NCI-H1105 (cell line): ENCODE measurements at regions not wholly inside any gene's neighbourhood (a gene's known extent, or its start where the extent isn't known, plus 50 kb on each side); places are given as distances from the start of the nearest gene placed in this dataset.

Source experiments
- DNase-seq: peaks from one replicate; lab custom pipeline; 2025; lab: John Stamatoyannopoulos, UW

GRCh38 chr6:104614394-104614793 lies 245.3 kb downstream of the HACE1 start:
- DNase-seq: no peak

GRCh38 chr6:104613416-104614001 lies 246.2 kb downstream of the HACE1 start:
- DNase-seq: no peak

- DNase-seq: no peak
These were observed 247.2 kb downstream of the HACE1 start for GRCh38 chr6:104612541-104612940.

- DNase-seq: no peak
These were observed 251.6 kb downstream of the HACE1 start for GRCh38 chr6:104608101-104608500.

- DNase-seq: no peak
These were observed 252.2 kb downstream of the HACE1 start for GRCh38 chr6:104607501-104607900.

GRCh38 chr6:104606361-104606760 lies 253.4 kb downstream of the HACE1 start:
- DNase-seq: no peak

- no peak for DNase-seq
These were observed 255.0 kb downstream of the HACE1 start for GRCh38 chr6:104604685-104605084.

GRCh38 chr6:104603108-104603745 lies 256.5 kb downstream of the HACE1 start:
- no peak for DNase-seq

GRCh38 chr6:104601721-104602120 lies 258.0 kb downstream of the HACE1 start:
- DNase-seq: no peak

- DNase-seq: no peak
These were observed 258.5 kb downstream of the HACE1 start for GRCh38 chr6:104601131-104601651.

GRCh38 chr6:104600639-104600931 lies 259.1 kb downstream of the HACE1 start:
- no peak for DNase-seq

- no peak for DNase-seq
These were observed 259.7 kb downstream of the HACE1 start for GRCh38 chr6:104599821-104600638.

- no peak for DNase-seq
These were observed 262.1 kb downstream of the HACE1 start for GRCh38 chr6:104597541-104598050.

GRCh38 chr6:104596091-104596490 lies 263.6 kb downstream of the HACE1 start:
- DNase-seq: no peak

GRCh38 chr6:104595311-104595820 lies 264.4 kb downstream of the HACE1 start:
- DNase-seq: no peak

- DNase-seq: no peak
These were observed 268.0 kb downstream of the HACE1 start for GRCh38 chr6:104591573-104592334.

- DNase-seq: no peak
These were observed 269.8 kb downstream of the HACE1 start for GRCh38 chr6:104589940-104590339.

- DNase-seq: no peak
These were observed 274.1 kb downstream of the HACE1 start for GRCh38 chr6:104585646-104586045.

GRCh38 chr6:104580452-104580851 lies 279.3 kb downstream of the HACE1 start:
- DNase-seq: no peak

GRCh38 chr6:104579310-104579863 lies 280.3 kb downstream of the HACE1 start:
- DNase-seq: no peak

- DNase-seq: no peak
These were observed 284.2 kb downstream of the HACE1 start for GRCh38 chr6:104575536-104575935.
